Fibroblast of the conjunctiva (primary cell): ENCODE measurements at regions not wholly inside any gene's neighbourhood (a gene's known extent, or its start where the extent isn't known, plus 50 kb on each side); places are given as distances from the start of the nearest gene placed in this dataset.

Experiments used
- DNase-seq: peaks from one replicate; pipeline ENCODE4 v3.0.0-alpha.2; 2010; ENCODE audit warnings: low read depth

GRCh38 chr10:109191823-109192222, 731.5 kb downstream of the XPNPEP1 start:
- DNase-seq, result no peak

- DNase-seq, result no peak
Measured at GRCh38 chr10:109191341-109191740, 732.0 kb downstream of the XPNPEP1 start.

DNA sequence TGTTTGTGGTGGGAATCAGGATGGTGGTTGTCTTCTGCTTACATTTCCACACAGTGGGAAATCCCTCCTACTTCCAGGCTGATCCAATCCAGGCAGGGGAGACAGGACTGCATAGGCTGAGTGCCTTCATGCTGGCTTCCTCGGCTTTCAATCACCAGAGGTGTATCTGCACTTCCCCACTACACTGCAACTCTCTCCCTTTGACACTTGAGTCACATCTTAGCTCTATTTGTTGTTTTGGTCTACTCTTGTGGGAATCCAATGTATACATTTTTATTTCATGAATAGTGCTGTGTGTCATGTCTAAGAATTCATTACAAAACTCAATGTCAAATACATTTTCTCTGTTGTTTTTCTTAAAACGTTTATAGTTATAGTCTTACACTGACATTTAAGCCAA, 735.6 kb downstream of the XPNPEP1 start:
- DNase-seq, result peak; percentile 0

- DNase-seq, result no peak
Measured at GRCh38 chr10:109183366-109183765, 739.9 kb downstream of the XPNPEP1 start.

- no peak for DNase-seq
Measured at GRCh38 chr10:109178591-109178990, 744.7 kb downstream of the XPNPEP1 start.

DNA sequence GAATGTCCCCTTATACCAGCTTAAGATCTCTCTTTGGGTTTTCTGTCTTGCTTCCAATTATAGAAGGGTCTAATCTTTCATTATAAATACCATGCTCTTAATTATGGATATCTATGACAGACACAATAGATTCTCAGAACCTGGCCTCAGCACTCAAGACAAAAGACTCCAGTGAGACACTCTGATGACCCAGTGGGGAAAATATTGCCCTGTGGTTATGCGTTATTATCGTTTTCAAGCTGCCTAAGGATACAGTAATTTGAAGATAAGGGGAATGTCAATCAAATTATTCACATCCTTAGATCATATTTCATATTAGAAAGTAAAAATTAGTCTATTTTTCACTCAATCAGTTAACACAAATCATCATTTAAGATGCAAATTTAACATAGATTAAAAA, 748.8 kb downstream of the XPNPEP1 start:
- no peak for DNase-seq

- DNase-seq, result no peak
Measured at GRCh38 chr10:109173937-109174336, 749.4 kb downstream of the XPNPEP1 start.

GRCh38 chr10:109173121-109173520, 750.2 kb downstream of the XPNPEP1 start:
- DNase-seq, result no peak

GRCh38 chr10:109166935-109167334, 756.4 kb downstream of the XPNPEP1 start:
- DNase-seq, result no peak

- no peak for DNase-seq
Measured at GRCh38 chr10:109159351-109159750, 764.0 kb downstream of the XPNPEP1 start.

DNA sequence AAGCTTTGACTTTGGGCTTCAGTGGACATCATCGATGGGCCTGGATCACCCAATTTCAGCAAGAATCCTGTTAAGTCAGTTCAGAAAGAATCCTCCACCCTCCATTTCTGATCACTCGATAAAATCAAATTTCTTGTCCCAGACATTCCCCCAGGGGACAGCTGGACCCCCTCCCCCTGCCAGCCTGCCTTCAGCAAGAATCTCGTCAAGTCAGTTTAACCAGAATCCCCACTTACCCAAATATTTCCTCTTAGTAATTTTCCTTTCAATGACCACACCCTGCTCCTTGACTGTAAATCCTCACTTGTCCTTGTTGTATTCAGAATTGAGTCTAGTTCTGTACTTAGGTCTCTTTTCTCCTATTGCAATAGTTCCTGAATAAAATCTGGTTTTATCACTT, 766.9 kb downstream of the XPNPEP1 start:
- no peak for DNase-seq

- DNase-seq, result no peak
Measured at GRCh38 chr10:109149666-109150350, 773.5 kb downstream of the XPNPEP1 start.

DNA sequence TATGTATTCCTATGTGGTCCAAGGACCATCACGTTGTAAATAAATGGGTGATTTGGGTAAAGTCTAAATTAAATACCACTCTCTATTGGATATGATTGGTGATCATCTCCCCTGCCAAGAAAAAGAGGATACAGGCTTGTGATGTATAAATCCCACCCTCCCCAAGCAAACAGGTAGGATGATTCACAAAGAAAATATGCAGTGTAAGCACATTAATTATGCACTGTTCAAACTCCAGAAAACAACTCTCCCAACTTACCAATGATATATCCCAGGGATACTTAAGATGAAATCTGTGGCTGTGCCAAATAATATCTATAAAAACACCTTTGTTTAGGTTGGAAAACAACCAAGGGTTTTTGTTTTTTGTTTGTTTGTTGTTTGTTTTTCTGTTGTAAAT, 795.9 kb downstream of the XPNPEP1 start:
- no peak for DNase-seq

GRCh38 chr10:109126541-109126940, 796.8 kb downstream of the XPNPEP1 start:
- DNase-seq, result no peak

- DNase-seq, result no peak
Measured at GRCh38 chr10:109126016-109126415, 797.3 kb downstream of the XPNPEP1 start.

DNA sequence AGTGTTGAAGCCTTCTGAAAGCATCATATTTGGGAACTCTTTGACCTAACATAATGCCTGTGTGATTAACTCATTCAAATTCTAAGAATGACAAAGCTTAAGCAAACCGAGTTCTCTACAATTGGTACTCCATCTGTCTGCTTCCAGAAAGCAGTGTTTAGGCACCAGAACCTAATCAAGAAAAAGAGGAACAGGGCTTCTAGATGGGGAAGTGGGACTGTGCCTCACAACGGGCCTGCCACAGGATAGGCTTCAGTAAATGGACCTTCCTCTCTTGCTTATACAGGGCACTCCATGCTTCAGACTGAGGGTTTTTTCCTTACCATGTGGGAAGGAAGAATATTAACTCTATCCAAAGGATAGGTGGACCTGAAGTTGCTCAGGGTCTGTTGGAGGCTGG, 808.1 kb downstream of the XPNPEP1 start:
- DNase-seq, result no peak

- no peak for DNase-seq
Measured at GRCh38 chr10:109114579-109114978, 808.7 kb downstream of the XPNPEP1 start.

DNA sequence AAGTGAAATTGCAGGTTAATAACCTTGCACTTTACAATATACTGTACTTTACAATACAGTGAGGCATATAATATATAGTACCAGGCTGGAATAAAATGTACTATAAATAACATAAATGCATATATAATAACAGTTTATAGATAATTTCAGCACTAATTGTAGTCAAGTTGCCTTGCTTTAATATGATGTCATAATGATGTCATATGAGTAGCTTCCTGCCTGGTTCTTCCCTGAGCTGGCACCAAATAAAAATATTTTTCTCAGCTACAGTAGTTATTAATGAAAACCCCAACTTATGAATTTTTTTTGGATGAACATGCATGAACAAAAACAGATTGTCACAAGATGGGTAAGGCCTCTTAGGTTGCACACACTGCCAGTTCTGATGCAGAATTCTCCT, 816.7 kb downstream of the XPNPEP1 start:
- no peak for DNase-seq

GRCh38 chr10:109105725-109106124, 817.6 kb downstream of the XPNPEP1 start:
- no peak for DNase-seq

DNA sequence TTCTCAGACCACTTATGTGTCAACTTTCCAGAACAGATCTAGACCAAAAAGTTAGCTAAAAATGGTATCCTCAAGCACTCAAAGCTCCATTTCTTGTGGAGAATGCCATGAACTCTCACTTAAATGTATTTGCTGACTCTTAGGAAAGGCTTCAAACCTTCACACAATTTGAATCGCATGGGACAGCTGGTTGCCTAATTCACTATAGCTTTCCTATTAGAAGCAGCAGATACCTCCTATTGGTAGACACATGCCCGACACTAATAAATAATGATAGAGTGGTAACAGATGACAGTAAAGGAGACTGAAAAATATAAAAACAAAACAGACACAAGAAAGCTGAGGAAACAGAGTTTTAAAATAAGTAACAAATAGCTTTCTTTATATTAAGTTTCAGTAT, 818.5 kb downstream of the XPNPEP1 start:
- no peak for DNase-seq

GRCh38 chr10:109103278-109103677, 820.0 kb downstream of the XPNPEP1 start:
- DNase-seq, result no peak

GRCh38 chr10:109089779-109090178, 833.5 kb downstream of the XPNPEP1 start:
- no peak for DNase-seq

DNA sequence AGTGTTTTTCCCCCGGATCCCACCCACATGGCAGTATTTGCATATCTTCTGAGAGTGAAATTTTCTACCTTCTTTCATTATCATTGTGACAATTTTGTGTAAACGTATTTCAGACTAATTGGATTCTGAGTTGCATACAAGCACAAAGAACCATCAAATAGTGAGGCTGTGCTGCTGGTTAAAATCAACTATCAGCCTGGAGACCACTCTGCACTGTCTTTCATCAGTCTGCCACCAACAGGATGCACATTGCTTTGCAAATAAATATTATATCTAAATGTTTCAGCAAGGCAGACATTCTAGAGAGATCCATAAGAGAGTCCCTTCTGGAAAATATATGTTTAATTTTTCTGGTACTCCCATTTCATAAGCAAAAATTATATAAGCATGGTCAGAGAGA, 851.8 kb downstream of the XPNPEP1 start:
- DNase-seq, result no peak

GRCh38 chr10:109070492-109070891, 852.8 kb downstream of the XPNPEP1 start:
- DNase-seq, result no peak

GRCh38 chr10:109067031-109067430, 856.3 kb downstream of the XPNPEP1 start:
- DNase-seq, result no peak
